Neural progenitor cell (in vitro differentiated cells): ENCODE measurements at regions not wholly inside any gene's neighbourhood (a gene's known extent, or its start where the extent isn't known, plus 50 kb on each side); places are given as distances from the start of the nearest gene placed in this dataset.
"Not testable (repeated sequence)": the region's sequence is repeated elsewhere in the genome, so short reads cannot be mapped to it uniquely, and the experiment has no call there.

Experiments used
- DNase-seq: peaks from one replicate; pipeline ENCODE4 v3.0.0-alpha.2; 2016; ENCODE audit warnings: low spot score
- H2AFZ ChIP-seq: fragments of 200-600 bp; sonication (generic); replicated peaks from 2 replicates; pipeline ENCODE4 v1.6.1; 2016; ENCODE audit warnings: antibody characterized with exemption
- H3F3A ChIP-seq: fragments of 200-600 bp; sonication (generic); 2 replicates; pipeline ENCODE4 v1.6.1; 2016; ENCODE audit warnings: antibody characterized with exemption, low read depth
- H3K27ac ChIP-seq: fragments of 200-600 bp; sonication (generic); 2 replicates; pipeline ENCODE4 v1.5.1; 2016; ENCODE audit warnings: mild to moderate bottlenecking
- H3K27me3 ChIP-seq: fragments of 200-600 bp; sonication (generic); 2 replicates; pipeline ENCODE4 v1.6.1; 2016; ENCODE audit warnings: mild to moderate bottlenecking, moderate library complexity
- H3K36me3 ChIP-seq: fragments of 200-600 bp; sonication (generic); 2 replicates; pipeline ENCODE4 v1.5.1; 2016
- H3K4me1 ChIP-seq: fragments of 200-600 bp; sonication (generic); 2 replicates; pipeline ENCODE4 v1.6.1; 2016; ENCODE audit warnings: mixed run types
- H3K4me2 ChIP-seq: fragments of 200-600 bp; sonication (generic); 2 replicates; pipeline ENCODE4 v1.6.1; 2016
- H3K4me3 ChIP-seq: fragments of 200-600 bp; sonication (generic); 2 replicates; pipeline ENCODE4 v1.5.1; 2016
- H3K79me2 ChIP-seq: fragments of 200-600 bp; sonication (generic); 2 replicates; pipeline ENCODE4 v1.6.1; 2016; ENCODE audit warnings: low read depth
- H3K9ac ChIP-seq: fragments of 200-600 bp; sonication (generic); 2 replicates; pipeline ENCODE4 v1.6.1; 2016
- H3K9me3 ChIP-seq: fragments of 200-600 bp; sonication (generic); 2 replicates; pipeline ENCODE4 v1.5.1; 2016; ENCODE audit warnings: low read depth
- H4K20me1 ChIP-seq: fragments of 200-600 bp; sonication (generic); 2 replicates; pipeline ENCODE4 v1.6.1; 2016; ENCODE audit warnings: low read depth
- H3K27ac Mint-ChIP-seq: 3 replicates; pipeline ENCODE4 v1.8.0; 2021; ENCODE audit warnings: mixed read lengths
- H3K27me3 Mint-ChIP-seq: 2 replicates; pipeline ENCODE4 v1.8.0; 2022; ENCODE audit warnings: low read depth, mild to moderate bottlenecking, inconsistent platforms, moderate library complexity, mixed read lengths; ENCODE audit not compliant: insufficient read depth
- H3K36me3 Mint-ChIP-seq: 3 replicates; pipeline ENCODE4 v1.8.0; 2021; ENCODE audit warnings: mixed read lengths
- H3K4me1 Mint-ChIP-seq: 3 replicates; pipeline ENCODE4 v1.8.0; 2021; ENCODE audit warnings: mixed read lengths
- H3K4me3 Mint-ChIP-seq: 3 replicates; pipeline ENCODE4 v1.8.0; 2021; ENCODE audit warnings: mild to moderate bottlenecking, moderate library complexity, mixed read lengths
- H3K9me3 Mint-ChIP-seq: 3 replicates; pipeline ENCODE4 v1.8.0; 2020; ENCODE audit warnings: mixed read lengths
- CTCF ChIP-seq: fragments of 200-600 bp; sonication (generic); IDR thresholded peaks from 2 replicates; pipeline ENCODE4 v1.5.1; 2017; ENCODE audit warnings: antibody characterized with exemption, mild to moderate bottlenecking
- EZH2 ChIP-seq: fragments of 200-600 bp; sonication (generic); IDR thresholded peaks from 2 replicates; pipeline ENCODE4 v1.6.1; 2017; ENCODE audit warnings: antibody characterized with exemption, mild to moderate bottlenecking, moderate library complexity
- EZH2phosphoT487 ChIP-seq: fragments of 200-600 bp; sonication (generic); IDR thresholded peaks from 2 replicates; pipeline ENCODE4 v1.6.1; 2017; ENCODE audit warnings: antibody characterized with exemption

DNA sequence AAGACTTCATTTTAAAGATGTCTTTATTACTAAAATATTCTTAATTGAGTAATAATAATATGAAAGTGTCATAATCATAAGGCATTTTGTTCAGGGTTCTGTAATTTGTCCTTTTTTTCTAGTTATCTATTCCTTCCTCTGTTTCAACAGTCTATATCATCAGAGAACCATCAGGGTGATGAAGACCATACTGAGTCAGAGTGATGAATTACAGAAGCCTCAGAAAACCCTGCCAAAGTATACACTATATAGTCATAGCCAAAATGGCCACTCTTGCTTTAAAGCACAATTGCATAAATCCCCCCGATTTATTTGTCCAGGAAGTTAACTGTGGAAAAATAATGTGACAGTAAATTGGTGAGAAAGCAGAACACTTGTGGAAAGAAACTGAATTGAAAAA is 735.0 kb downstream of the EPHA7 start:
- Mint-ChIP-seq H3K36me3 (no peaks in the 10 kb centered on the region), H3K9me3 (no peaks in the 10 kb centered on the region), H3K4me3 (no peak overlapping the region), H3K4me1 (no peaks in the 10 kb centered on the region), H3K27ac (no peak overlapping the region), H3K27me3 (no peaks in the 10 kb centered on the region)
- no peak overlapping the region for H3K4me2 ChIP-seq
- H3K36me3 ChIP-seq, result no peaks in the 10 kb centered on the region
- H3K9me3 ChIP-seq, result no peaks in the 10 kb centered on the region
- H3K9ac ChIP-seq, result no peak overlapping the region
- TF ChIP-seq CTCF, result no peak
- TF ChIP-seq EZH2phosphoT487, result no peak
- TF ChIP-seq EZH2, result no peak
- H2AFZ ChIP-seq, result no peak overlapping the region
- H3K4me1 ChIP-seq, result no peaks in the 10 kb centered on the region
- H3F3A ChIP-seq, result no peaks in the 10 kb centered on the region
- no peak for DNase-seq
- no peaks in the 10 kb centered on the region for H3K27me3 ChIP-seq
- no peak overlapping the region for H3K27ac ChIP-seq
- no peaks in the 10 kb centered on the region for H3K79me2 ChIP-seq
- H4K20me1 ChIP-seq, result no peaks in the 10 kb centered on the region
- H3K4me3 ChIP-seq, result no peak overlapping the region

DNA sequence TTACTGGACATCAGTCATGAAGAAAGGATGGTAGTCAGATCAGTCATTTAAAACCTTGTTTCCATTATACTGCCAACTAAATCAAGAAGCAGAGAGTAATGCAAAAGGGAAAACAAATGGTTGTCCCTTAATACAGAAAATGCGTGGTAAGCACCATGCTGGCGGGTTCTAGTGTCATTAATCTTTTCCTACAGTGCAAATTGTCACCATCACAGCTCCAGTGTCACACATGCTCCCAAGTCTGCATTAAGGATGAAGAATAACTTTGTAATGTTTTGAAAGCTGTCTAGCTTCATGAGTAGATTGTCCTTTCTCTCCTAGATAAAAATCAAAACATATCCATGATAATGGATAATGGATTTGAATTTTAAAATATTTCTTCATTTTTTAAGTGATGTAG is 735.6 kb downstream of the EPHA7 start:
- H3K9me3 Mint-ChIP-seq, result no peaks in the 10 kb centered on the region
- H3K27ac Mint-ChIP-seq, result no peak overlapping the region
- Histone ChIP-seq H3K4me1 (no peaks in the 10 kb centered on the region), H3K4me3 (no peak overlapping the region), H3F3A (no peaks in the 10 kb centered on the region), H3K9ac (no peak overlapping the region), H3K9me3 (no peaks in the 10 kb centered on the region), H3K27ac (no peak overlapping the region), H3K4me2 (no peak overlapping the region), H2AFZ (no peak overlapping the region), H3K79me2 (no peaks in the 10 kb centered on the region), H4K20me1 (no peaks in the 10 kb centered on the region), H3K36me3 (no peaks in the 10 kb centered on the region), H3K27me3 (no peaks in the 10 kb centered on the region)
- no peak for DNase-seq
- no peaks in the 10 kb centered on the region for H3K4me1 Mint-ChIP-seq
- no peak for TF ChIP-seq CTCF
- TF ChIP-seq EZH2phosphoT487, result no peak
- TF ChIP-seq EZH2, result no peak
- H3K4me3 Mint-ChIP-seq, result no peak overlapping the region
- no peaks in the 10 kb centered on the region for H3K27me3 Mint-ChIP-seq
- no peaks in the 10 kb centered on the region for H3K36me3 Mint-ChIP-seq

GRCh38 chr6:92682516-92683398 is 736.6 kb downstream of the EPHA7 start:
- H3F3A ChIP-seq, result no peaks in the 10 kb centered on the region

DNA sequence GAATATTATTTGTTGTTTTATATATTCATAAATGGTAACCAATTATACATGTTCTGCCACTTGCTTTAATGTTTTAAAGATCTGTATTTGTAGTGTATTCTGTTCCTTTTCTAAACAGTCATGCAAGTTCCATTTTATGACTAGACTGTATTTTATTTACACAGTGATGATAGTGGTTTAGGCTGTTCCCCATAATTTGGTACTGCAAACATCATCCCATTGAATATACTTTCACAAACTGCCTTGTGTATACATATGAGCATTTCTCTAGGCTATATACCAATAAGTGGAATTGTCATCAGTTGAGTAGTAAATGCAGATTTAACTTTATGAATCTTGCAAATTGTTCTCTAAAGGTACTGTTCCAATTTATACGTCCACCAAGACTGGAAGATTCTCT is 738.0 kb downstream of the EPHA7 start:
- no peak for DNase-seq
- no peaks in the 10 kb centered on the region for H3K27me3 ChIP-seq
- Mint-ChIP-seq H3K27ac (no peak overlapping the region), H3K4me3 (no peak overlapping the region), H3K4me1 (no peaks in the 10 kb centered on the region), H3K36me3 (no peaks in the 10 kb centered on the region), H3K9me3 (no peaks in the 10 kb centered on the region), H3K27me3 (no peaks in the 10 kb centered on the region)
- H3K79me2 ChIP-seq, result no peaks in the 10 kb centered on the region
- H3K27ac ChIP-seq, result no peak overlapping the region
- H3K4me1 ChIP-seq, result no peaks in the 10 kb centered on the region
- no peak overlapping the region for H3K9ac ChIP-seq
- no peak overlapping the region for H2AFZ ChIP-seq
- H3K4me2 ChIP-seq, result no peak overlapping the region
- no peaks in the 10 kb centered on the region for H4K20me1 ChIP-seq
- no peaks in the 10 kb centered on the region for H3K36me3 ChIP-seq
- TF ChIP-seq EZH2, result no peak
- TF ChIP-seq CTCF, result no peak
- TF ChIP-seq EZH2phosphoT487, result no peak
- no peaks in the 10 kb centered on the region for H3K9me3 ChIP-seq
- no peaks in the 10 kb centered on the region for H3F3A ChIP-seq
- no peak overlapping the region for H3K4me3 ChIP-seq

More at GRCh38 chr6:92682516-92683398, 736.6 kb downstream of the EPHA7 start:
- Histone ChIP-seq H4K20me1 (no peaks in the 10 kb centered on the region), H3K9ac (no peak overlapping the region), H3K27me3 (no peaks in the 10 kb centered on the region), H3K4me2 (no peak overlapping the region), H3K9me3 (no peaks in the 10 kb centered on the region), H3K27ac (no peak overlapping the region), H3K4me3 (no peak overlapping the region), H3K79me2 (no peaks in the 10 kb centered on the region), H2AFZ (no peak overlapping the region), H3K36me3 (no peaks in the 10 kb centered on the region), H3K4me1 (no peaks in the 10 kb centered on the region)
- Mint-ChIP-seq H3K4me1 (no peaks in the 10 kb centered on the region), H3K27ac (no peak overlapping the region), H3K27me3 (no peaks in the 10 kb centered on the region), H3K36me3 (no peaks in the 10 kb centered on the region), H3K9me3 (no peaks in the 10 kb centered on the region), H3K4me3 (no peak overlapping the region)
- DNase-seq, result no peak
- TF ChIP-seq EZH2, result no peak

GRCh38 chr6:92671462-92671861 is 747.9 kb downstream of the EPHA7 start:
- H3K27me3 Mint-ChIP-seq, H3K9me3 Mint-ChIP-seq, H3K4me1 Mint-ChIP-seq, H3K9ac ChIP-seq, H3F3A ChIP-seq, H2AFZ ChIP-seq, H3K36me3 Mint-ChIP-seq, H4K20me1 ChIP-seq, H3K36me3 ChIP-seq, H3K27ac ChIP-seq, H3K9me3 ChIP-seq, H3K4me3 Mint-ChIP-seq, H3K4me3 ChIP-seq, H3K4me1 ChIP-seq, H3K79me2 ChIP-seq, H3K27ac Mint-ChIP-seq, DNase-seq, H3K27me3 ChIP-seq, H3K4me2 ChIP-seq: not testable (repeated sequence)
